ENCODE measurements at regions not wholly inside any gene's neighbourhood (a gene's known extent, or its start where the extent isn't known, plus 50 kb on each side); places are given as distances from the start of the nearest gene placed in this dataset.

DNA sequence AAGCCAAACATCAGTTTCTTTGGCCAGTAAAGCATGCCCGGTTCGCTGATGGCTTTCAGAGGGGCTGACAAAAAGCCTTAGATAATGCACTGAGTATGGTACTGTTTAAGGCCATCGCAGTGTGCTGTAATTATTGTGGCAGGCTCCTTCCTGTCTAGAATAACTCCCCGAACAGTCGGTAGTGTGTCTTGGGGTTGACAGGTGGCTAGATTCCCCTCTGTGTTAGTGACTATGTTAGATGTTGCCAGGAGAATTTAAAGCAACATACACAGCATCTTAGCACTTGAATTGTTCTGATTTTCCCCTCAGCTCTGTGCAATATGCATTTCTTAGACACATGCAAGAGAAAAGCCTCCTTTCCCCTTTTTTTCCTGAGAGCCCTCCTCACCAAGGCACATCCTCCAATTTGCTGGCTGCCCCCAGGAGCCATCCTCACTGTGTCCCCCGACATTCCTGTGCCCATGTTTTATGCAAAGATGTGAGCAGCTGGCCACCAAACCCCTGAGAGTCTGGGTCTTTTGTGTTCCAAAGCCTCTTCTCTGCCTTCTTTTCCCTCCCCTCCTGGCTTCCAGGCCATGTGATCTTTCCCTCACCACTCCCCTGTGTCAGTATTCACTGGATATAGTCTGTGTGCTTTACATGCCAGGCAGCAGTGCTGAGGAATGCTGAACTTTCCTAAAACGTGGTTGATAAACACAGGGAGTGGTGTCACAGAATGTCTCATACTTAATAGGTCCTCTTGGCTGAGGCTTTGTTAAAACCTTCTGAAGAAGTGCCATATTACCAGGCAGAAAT lies 331.5 kb downstream of the HRH4 start:
- DNase-seq (ENCODE audit: low read depth) = no peak

GRCh38 chr18:24793742-24794141 lies 333.3 kb downstream of the HRH4 start:
- DNase-seq (ENCODE audit: low read depth) = no peak

DNA sequence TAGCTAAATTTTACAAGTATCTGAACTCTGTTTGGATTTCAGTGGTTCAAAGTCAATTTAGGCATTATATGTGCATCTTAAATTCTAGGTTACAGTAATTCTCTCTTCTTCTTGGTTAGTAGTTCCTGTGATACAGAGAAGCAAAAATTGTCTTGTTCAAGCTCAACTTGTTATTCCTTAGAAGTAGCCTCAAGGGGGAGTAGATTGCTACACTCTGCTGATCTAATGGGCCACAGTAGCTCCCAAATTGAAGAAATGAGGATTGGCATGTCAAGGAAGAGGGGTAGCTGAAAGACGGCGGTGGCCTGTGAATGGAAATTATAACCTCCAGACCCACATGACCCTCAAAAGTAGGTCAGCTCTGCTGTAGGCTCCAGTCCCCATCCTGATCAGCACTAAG lies 334.7 kb downstream of the HRH4 start:
- DNase-seq (ENCODE audit: low read depth) = no peak

DNA sequence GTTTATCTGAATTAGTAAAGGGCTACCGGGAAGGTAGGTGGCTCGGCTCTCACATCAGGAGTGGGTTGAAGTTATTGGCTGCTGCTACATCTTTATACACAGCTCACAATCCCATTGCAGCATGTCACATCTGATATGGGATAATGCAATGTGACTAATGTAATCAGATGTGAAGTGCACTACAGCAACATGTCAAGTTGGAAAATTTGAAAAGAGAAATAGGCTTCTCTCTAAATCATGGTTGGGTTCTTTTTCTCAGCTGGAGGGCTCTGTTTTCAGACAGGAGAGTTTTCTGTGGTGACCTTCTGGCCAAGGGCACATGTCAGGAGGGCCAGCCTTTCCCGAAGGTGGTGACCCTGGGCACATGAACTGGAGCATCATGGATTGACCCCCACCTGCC lies 337.5 kb downstream of the HRH4 start:
- no peak for DNase-seq (ENCODE audit: low read depth)

DNA sequence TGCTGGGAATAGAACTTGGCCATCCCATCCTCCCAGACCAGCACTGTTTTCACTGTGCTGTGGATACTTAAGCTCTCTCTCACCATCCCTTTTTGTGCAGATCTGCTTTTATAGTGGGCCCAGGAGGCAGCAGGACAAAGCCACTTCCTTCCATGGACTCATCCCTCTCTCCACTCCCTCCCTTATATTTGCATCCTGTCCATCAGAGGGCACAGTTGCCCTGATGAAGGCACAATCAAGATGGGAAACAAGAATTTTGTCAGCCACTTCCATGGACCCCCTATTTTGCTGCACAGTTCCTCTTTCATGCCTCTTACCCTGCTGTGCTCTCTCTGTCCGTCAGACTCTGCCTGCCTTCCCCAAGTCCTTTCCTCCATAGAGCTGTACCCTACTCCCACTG lies 338.7 kb downstream of the HRH4 start:
- DNase-seq (ENCODE audit: low read depth) = no peak

DNA sequence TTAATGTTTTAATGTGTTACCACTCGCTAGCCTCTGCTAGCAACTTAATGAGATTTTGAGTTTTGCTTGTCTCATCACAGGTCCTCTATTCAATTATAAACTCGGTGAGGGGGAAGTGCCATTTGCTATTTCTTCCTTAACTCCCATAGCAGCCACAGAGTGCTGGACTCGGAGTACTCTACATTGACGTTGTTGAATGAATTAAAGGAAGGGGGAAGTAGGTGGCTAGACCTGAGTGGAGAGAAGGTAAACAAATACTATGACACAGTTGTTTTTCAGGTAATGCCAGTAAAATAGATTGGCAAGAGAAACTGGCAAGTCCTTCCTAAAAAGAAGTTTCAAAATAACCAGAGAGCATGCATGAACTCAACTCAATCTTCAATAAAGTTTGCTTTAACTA lies 339.3 kb downstream of the HRH4 start:
- no peak for DNase-seq (ENCODE audit: low read depth)

- no peak for DNase-seq (ENCODE audit: low read depth)
Observed at GRCh38 chr18:24801001-24801400, 340.6 kb downstream of the HRH4 start.

DNA sequence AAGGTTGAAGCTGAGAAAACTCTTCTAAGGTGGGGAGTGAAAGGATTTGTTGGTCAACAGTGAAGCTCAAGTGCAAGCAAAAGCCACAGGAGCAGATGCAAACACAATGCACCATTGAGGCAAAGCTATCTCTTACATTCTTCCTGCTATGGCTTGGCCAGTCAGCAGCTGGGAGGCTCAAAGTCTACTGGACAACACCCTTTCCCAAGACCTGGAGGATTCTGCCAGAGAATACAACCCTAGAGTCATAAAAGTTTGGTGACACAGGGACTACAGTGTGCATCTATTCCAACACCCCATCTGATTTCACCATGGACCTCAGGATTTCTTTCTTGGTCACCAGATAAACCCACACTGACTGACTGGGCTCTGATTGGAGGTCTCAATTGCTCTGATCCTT lies 342.0 kb downstream of the HRH4 start:
- no peak for DNase-seq (ENCODE audit: low read depth)

DNA sequence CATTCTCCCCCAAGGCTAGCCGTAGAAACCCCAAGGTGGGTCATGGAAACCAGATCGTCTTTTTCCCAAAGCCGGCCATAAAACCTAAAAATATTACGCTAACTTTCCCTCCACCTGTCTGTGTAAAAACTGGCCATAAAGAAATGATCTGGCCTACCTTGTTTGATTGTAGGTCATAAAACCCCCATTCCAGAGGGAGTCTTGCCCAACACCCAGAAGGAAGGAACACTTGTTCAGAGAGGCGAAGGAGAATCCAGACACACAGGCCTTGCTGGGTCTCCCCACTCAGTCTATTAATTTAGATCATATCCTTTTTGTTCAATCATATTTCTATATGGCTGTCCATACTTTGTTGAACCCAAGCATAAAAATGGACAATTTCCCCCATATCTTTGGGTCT lies 344.7 kb downstream of the HRH4 start:
- no peak for DNase-seq (ENCODE audit: low read depth)

DNA sequence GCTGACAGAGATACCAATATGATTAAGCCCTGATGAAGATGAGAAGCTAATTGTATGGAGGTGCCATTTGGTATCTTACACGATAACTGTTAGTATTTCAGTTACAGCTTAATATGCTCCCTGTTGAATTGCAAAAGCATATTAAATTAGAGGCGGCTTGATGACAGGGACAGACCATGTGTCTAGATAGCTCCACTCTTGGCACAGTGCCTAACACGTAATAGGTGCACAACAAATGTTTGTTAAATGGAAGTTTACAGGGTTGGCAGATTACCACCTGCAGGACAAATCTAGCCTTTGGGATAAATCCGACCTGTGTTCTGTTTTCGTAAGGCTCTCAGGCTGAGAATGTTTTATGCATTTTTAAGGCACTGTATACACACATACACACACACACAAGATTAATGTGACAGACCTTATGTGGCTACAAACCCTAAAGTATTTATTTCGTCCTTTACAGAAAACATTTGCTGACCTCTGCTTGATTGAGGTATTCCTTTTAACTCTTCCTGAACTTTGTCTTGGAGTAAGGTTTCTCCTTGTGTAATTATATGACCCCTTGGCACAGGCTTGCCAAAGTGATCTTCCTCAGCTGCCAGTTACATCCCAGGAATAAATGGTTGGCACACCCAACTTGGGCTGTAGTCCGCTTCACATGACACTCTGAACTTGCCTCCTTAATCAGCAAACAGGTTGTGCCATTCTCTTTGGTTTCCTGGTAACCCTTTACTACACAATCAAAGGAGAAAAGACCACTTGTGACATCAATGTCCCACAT lies 348.9 kb downstream of the HRH4 start:
- no peak for DNase-seq (ENCODE audit: low read depth)

GRCh38 chr18:24810561-24811305 lies 350.3 kb downstream of the HRH4 start:
- DNase-seq (ENCODE audit: low read depth) = no peak

DNA sequence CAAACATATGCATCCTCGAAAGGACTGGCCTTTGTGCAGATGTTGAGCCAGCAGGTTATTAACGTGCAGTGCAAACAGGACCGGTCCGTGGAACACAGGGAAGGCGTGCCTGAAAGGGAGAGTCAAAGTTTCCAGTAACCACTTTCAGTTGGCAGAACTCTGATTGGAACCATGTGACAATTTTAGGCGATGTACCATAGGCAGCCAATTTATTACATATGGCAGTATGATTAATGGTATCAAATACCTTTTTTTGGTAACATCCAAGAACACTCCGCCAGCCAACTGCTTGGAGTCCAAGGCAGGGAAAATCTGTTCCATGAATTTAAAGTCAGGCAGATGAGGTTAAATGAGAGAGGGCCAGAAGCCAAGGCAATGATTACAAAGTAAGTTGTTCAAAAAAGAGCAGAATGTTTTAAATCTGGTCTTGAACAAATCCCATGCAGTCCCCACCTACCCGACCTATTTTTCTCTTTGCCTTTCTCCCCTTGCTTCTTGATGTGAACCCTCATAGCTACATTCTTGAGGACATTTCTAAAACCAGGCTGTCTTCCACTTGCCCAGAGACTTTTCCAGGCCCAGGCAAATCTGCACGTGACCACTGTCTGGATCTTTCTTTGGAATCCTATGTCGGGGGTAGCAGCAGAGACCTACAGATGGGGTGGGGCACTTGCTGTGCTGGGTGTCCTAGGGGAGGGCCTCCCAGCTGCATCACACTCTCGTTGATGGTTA lies 351.7 kb downstream of the HRH4 start:
- DNase-seq (ENCODE audit: low read depth) = no peak

- no peak for DNase-seq (ENCODE audit: low read depth)
Observed at GRCh38 chr18:24814521-24814920, 354.1 kb downstream of the HRH4 start.

DNA sequence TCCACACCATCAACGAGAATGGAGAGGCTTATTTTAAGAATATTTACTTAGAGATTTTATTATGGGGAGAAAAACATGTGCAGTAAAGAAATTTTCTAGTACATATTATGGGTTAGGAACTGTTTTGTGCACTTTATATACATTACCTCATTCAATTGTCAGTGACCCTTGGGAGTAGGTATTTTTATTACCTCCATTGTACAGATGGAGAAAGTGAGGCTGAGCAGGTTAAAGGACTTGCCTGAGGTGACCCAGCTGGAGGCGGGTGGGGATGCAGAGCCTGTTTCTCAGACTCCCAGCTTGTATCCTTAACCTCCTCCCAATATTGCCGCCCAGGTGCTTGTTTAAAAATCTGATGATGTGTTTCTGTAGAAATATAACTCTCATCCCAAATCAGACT lies 356.7 kb downstream of the HRH4 start:
- no peak for DNase-seq (ENCODE audit: low read depth)

DNA sequence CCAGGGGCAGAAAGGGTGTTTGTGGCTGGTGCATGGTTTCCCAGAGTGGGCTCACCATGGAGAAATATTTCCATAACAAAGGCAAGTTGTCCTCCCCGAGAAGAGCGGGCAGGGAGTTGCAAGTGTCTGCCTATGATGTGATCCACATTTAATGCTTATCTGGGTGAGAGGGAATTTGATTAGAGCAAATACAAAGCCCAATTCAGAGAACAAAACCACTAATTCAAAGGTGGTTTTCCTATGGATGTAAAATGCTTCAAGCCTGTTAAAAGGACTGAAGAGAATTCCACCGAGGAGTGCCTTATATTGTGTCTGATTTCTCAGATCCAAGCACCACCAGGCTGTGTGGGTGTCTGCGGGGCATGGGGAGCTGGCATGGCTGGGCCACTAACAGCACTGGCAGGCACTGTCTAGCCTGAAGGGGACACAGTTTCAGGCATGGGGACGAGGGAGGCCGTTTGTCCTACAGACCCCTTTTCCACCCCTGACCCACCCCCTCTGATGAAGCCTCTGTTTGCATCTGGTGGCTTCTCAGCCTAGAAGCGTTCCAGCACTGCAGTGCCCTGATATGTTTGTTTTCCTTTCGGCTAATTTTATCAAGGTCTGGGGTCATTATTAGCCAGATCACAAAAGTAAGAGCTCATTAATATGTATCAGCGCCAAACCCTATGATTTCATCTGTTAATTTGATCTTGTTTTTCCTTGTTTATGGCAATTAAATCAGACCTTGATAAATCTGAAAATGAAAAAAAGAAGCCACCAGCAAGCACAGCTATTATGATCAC lies 357.3 kb downstream of the HRH4 start:
- no peak for DNase-seq (ENCODE audit: low read depth)

- no peak for DNase-seq (ENCODE audit: low read depth)
Observed at GRCh38 chr18:24818441-24818840, 358.0 kb downstream of the HRH4 start.

GRCh38 chr18:24819141-24819890 lies 358.9 kb downstream of the HRH4 start:
- DNase-seq (ENCODE audit: low read depth) = no peak

- no peak for DNase-seq (ENCODE audit: low read depth)
Observed at GRCh38 chr18:24825397-24825796, 365.0 kb downstream of the HRH4 start.

DNA sequence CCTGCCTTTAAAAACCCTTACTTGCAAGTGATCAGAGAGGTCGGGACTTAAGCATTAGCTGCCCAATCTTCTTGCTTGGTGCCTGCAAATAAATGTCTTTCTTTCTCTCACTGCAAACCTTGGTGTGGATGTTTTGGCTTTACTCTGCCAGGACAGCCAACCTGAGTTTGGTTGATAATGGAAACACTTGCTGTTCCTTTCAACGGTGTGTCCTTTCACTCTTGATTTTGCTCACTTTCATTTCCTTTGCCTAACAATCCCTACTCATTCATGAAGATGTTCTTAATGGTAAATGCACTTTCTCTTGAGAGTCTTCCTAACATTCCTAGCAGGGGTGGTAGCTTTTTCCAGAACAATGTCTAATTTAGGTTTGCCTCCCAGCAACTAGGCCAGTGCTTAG lies 366.2 kb downstream of the HRH4 start:
- no peak for DNase-seq (ENCODE audit: low read depth)

- no peak for DNase-seq (ENCODE audit: low read depth)
Observed at GRCh38 chr18:24827501-24827900, 367.1 kb downstream of the HRH4 start.

- no peak for DNase-seq (ENCODE audit: low read depth)
Observed at GRCh38 chr18:24831081-24831480, 370.6 kb downstream of the HRH4 start.

Measured in CMK (cell line).